ENCODE measurements at regions not wholly inside any gene's neighbourhood (a gene's known extent, or its start where the extent isn't known, plus 50 kb on each side); places are given as distances from the start of the nearest gene placed in this dataset.

- no peak for TF ChIP-seq CTCF (IDR thresholded peaks at IDR 0.05; ENCODE audit: low read depth, low read length)
- Histone ChIP-seq H3K4me1 (ENCODE audit: low read depth) (peaks cover 5% of the 10 kb centered on the region), H3K36me3 (no peaks in the 10 kb centered on the region), H3K9me3 (ENCODE audit: low read depth) (no peaks in the 10 kb centered on the region), H3K27me3 (no peaks in the 10 kb centered on the region), H3K4me3 (no peak overlapping the region), H3K27ac (no peak overlapping the region)
- no peak for DNase-seq (ENCODE audit: low read depth in 1 of 2, low spot score in 1 of 2)
These were observed 294.0 kb downstream of the SAMD5 start for GRCh38 chr6:147802459-147802858.

- Histone ChIP-seq H3K27ac (no peak overlapping the region), H3K9me3 (ENCODE audit: low read depth) (no peaks in the 10 kb centered on the region), H3K27me3 (no peaks in the 10 kb centered on the region), H3K36me3 (no peaks in the 10 kb centered on the region), H3K4me1 (ENCODE audit: low read depth) (peaks cover 5% of the 10 kb centered on the region), H3K4me3 (no peak overlapping the region)
- no peak for TF ChIP-seq CTCF (IDR thresholded peaks at IDR 0.05; ENCODE audit: low read depth, low read length)
- DNase-seq (ENCODE audit: low read depth in 1 of 2, low spot score in 1 of 2) = no peak
These were observed 296.7 kb downstream of the SAMD5 start for GRCh38 chr6:147805155-147805554.

- no peak for TF ChIP-seq CTCF (IDR thresholded peaks at IDR 0.05; ENCODE audit: low read depth, low read length)
- DNase-seq (ENCODE audit: low read depth in 1 of 2, low spot score in 1 of 2) = no peak
- no peaks in the 10 kb centered on the region for H3K4me1 ChIP-seq (ENCODE audit: low read depth)
- no peaks in the 10 kb centered on the region for H3K9me3 ChIP-seq (ENCODE audit: low read depth)
- no peak overlapping the region for H3K27ac ChIP-seq
- H3K4me3 ChIP-seq = no peak overlapping the region
- H3K36me3 ChIP-seq = no peaks in the 10 kb centered on the region
- no peaks in the 10 kb centered on the region for H3K27me3 ChIP-seq
These were observed 298.2 kb downstream of the SAMD5 start for GRCh38 chr6:147806697-147807096.

GRCh38 chr6:147808640-147809039 is 300.1 kb downstream of the SAMD5 start:
- TF ChIP-seq CTCF (IDR thresholded peaks at IDR 0.05; ENCODE audit: low read depth, low read length) = no peak
- H3K27ac ChIP-seq = no peak overlapping the region
- H3K9me3 ChIP-seq (ENCODE audit: low read depth) = no peaks in the 10 kb centered on the region
- H3K27me3 ChIP-seq = no peaks in the 10 kb centered on the region
- no peak for DNase-seq (ENCODE audit: low read depth in 1 of 2, low spot score in 1 of 2)
- no peak overlapping the region for H3K4me3 ChIP-seq
- H3K4me1 ChIP-seq (ENCODE audit: low read depth) = no peaks in the 10 kb centered on the region
- H3K36me3 ChIP-seq = no peaks in the 10 kb centered on the region

- TF ChIP-seq CTCF (IDR thresholded peaks at IDR 0.05; ENCODE audit: low read depth, low read length) = no peak
- Histone ChIP-seq H3K4me1 (ENCODE audit: low read depth) (no peaks in the 10 kb centered on the region), H3K36me3 (no peaks in the 10 kb centered on the region), H3K27me3 (no peaks in the 10 kb centered on the region), H3K4me3 (no peak overlapping the region), H3K27ac (no peak overlapping the region), H3K9me3 (ENCODE audit: low read depth) (no peaks in the 10 kb centered on the region)
- DNase-seq (ENCODE audit: low read depth in 1 of 2, low spot score in 1 of 2) = no peak
These were observed 303.6 kb downstream of the SAMD5 start for GRCh38 chr6:147811913-147812629.

All from cardiac muscle cell (in vitro differentiated cells and primary cell).